Occipital lobe (tissue), 1 donor: ENCODE measurements at regions not wholly inside any gene's neighbourhood (a gene's known extent, or its start where the extent isn't known, plus 50 kb on each side); places are given as distances from the start of the nearest gene placed in this dataset.

ENCODE experiments used
- DNase-seq: peaks from one replicate; lab custom pipeline; 2025; lab: John Stamatoyannopoulos, UW

- no peak for DNase-seq
Observed at GRCh38 chr4:81951891-81952455, 421.8 kb downstream of the HNRNPD start.

DNA sequence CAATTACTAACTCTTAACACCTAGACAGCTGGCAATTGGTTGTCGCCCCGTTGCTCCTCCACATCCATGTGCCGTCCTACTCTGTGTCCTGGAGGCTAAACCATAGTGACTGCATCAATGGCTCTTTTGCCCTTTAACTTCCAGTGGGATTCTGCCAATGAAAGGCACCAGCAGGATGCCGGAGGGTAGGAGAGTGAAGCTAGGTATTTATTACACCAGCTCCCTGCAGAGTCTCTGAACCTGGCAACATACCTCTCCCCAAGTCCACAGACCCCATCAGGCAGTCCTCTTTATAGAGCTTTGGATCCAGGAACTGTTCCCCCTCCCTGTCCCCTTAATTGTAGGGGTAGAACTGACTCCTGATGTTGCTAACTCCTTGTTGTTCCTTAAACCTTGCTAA lies 426.8 kb downstream of the HNRNPD start:
- DNase-seq, result no peak

DNA sequence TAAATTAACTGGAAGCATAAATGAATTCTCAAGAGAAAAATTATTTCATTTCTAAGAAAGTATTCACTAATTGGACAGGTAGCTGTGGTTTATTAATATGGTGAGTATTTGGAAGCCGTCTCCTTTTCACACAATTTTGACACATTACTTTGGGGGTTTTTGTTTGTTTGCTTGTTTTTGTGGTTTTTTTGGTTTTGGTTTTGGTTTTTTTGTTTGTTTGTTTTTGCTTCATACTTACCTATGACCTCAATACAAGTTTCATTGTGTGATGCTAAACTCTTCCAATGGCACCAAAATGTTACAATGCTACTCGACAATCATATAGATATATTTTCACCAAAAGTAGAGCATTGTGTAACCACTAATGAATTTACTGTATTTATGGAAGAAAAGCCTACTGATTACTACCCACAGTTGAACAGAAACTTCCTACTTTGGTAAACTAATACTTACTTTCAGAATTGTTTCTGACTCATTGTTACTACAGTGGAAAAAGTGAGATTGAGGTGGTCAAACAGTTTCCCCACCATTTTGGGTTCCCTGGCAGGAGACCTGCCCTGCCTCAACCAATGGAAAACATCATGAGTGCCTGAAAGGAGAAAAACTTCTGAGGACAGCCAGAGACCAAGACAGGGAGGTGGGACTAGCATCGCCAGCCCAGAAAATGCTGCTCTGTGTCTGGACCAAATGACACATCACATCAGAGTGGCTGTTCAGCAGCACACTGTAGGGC lies 443.1 kb downstream of the HNRNPD start:
- DNase-seq, result no peak

GRCh38 chr4:81923140-81923539 lies 450.7 kb downstream of the HNRNPD start:
- no peak for DNase-seq

DNA sequence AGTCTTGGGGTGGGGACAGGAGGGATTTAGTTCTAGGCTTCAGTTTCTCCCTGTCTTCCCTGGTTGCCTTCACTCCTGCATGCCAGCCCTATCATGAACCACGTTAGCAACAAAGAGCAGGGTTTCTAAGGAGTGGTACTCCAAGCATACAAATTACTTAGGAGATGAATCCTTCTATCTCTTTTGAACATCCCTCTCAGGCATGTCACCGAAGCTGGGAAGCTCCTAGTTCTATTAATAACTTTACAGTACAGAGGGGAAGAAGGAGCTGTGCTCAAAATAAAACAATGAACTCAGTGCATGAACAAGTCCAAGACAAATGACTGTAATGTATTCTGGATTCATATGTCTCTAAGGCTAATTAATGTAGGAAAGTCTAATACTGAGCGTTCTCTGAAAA lies 450.6 kb upstream of the RASGEF1B start:
- DNase-seq, result no peak

DNA sequence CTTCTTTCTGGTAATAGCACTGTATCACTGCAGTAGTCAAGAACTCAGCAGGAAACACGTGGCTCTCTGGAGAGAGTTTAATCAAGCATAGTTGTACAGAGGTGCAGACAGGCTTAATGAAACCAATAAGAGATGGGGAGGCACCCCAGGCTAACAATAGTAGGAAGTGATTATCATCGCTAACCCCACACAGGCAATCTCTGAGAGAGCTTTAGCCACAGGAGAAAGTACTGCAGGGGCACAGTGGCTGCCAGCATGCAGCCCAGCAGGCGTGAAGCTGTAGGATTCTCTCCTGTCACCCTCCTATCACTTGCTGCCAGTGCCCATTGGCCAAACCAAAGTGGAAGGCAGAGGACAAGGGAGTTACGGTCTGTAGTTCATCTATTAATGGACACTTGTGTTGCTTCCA lies 450.0 kb upstream of the RASGEF1B start:
- DNase-seq, result no peak

GRCh38 chr4:81919810-81920209 lies 448.1 kb upstream of the RASGEF1B start:
- no peak for DNase-seq

- DNase-seq, result no peak
Observed at GRCh38 chr4:81919223-81919622, 447.5 kb upstream of the RASGEF1B start.

DNA sequence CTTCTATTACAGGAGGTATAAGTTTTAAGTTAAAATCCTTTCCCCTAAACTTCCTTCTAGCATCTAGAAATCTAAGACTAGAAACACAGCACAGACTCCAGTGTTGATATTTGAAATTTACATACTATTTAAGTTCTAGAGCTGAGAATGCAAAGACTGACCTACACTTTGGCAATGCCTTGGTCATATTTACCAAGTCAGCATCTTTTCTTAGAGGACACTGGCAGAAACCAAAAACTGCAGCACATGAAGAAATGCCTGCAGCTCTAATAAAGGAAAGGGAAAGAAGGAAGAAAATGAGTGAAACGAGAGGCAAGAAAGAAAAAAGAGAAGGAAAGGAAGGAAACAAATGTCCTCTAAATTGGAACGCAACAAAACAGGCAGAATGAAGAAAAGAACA lies 443.7 kb upstream of the RASGEF1B start:
- no peak for DNase-seq

- no peak for DNase-seq
Observed at GRCh38 chr4:81914623-81915022, 442.9 kb upstream of the RASGEF1B start.

DNA sequence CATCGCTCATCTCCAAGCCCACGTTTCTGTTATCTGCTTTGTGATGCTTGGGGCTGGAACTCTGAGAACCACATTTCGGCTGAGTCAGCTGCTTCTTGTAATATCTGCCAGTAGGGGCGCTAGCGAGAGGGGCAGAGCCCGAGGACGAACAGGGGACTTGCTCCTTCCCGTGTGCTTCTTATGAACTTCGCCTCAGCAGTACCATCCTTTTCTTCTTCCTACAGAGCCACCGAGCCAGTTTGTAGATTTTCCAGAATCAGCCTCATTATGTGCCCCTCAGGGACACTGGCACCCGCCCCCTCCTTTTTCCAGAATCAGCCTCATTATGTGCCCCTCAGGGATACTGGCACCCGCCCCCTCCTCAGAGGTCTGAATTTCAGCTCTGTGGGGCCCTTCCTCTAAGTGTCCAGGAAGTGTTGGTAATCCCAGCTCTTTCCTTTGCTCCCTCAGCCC lies 441.7 kb upstream of the RASGEF1B start:
- no peak for DNase-seq

DNA sequence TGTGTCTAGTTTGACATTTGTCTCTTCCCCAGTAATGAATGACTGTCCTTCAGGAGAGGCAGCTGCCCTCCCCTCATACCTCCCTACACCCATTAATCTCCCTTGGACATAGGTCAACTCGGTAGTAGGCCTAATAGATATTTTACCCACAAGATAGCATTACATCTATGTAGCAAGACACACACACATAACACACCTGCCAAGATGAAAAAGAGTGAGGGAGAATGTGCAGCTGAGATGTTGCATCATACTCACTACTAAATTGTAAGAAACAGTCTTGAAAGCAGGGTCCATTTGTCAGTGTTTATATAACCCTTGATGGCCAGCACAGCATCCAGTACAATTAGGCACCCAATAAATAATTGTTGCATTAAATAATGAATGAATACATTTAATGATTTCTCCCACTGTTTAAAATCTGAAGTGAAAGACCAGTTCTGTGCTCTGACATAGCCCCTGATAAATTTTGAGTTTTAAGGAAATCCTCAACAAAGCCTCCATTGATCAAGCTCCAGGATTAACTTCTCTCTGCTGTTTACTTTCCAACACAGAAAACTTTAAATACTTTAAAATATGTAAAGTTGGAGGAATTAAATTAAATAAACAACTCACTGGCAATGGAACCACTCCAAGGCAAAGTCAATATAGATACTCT lies 440.8 kb upstream of the RASGEF1B start:
- DNase-seq, result no peak

DNA sequence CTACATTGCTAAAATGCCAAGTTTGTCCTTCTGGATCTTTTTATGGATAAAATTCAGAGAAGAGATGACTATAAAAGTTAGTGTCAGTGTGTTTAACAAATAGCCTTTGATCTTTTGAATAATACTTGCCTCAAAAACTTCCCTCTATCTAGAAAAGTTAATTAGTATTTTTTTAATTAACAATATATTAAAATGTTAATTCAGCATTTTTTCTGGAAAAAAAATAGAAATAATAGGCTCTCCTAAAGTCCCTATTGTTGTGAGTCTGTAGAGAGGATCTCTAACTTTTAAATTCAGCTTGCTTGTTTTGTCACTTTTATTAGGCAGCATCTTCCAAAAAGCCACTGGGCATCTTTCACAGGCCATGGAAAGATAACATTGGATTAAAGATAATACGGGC lies 435.2 kb upstream of the RASGEF1B start:
- DNase-seq, result no peak

GRCh38 chr4:81905971-81906370 lies 434.3 kb upstream of the RASGEF1B start:
- DNase-seq, result no peak

DNA sequence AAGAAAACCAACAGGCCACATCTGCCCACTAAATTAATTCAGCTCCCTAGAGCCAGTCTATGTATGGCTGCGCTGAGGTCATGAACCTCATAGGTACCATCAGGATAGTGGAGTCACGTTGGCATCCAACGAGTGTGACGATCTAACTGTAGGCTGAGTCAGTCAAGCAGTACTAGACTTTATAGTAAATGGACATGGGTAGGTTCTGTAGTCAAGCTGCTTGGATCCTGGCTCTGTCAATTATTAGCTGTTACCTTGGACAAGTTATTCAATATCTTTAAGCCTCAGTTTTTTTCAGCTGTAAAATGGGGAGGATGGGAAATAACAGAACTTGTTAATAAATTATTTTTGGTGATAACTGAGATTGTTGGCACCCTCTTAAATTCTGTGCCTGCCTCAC lies 432.4 kb upstream of the RASGEF1B start:
- DNase-seq, result no peak

- no peak for DNase-seq
Observed at GRCh38 chr4:81903212-81903611, 431.5 kb upstream of the RASGEF1B start.

- no peak for DNase-seq
Observed at GRCh38 chr4:81898862-81899504, 427.3 kb upstream of the RASGEF1B start.

DNA sequence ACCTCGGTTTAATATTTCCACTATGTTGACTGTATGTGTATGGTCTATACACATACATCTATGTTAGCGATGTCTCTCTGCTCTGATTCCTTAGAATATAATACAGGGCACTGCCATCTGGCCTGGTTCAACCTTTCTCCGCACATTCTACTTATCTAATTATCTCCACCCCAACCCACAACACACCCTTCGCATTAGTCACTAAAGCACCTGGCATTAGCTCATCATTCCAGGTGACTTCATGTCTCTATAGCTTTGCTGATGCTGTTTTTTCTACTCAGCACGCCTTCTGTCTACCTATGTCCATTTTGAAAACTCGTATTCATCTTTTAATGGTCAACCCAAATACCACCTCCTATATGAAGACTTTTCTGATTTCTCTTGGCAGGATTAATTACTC lies 425.2 kb upstream of the RASGEF1B start:
- DNase-seq, result no peak

GRCh38 chr4:81891005-81891996 lies 419.6 kb upstream of the RASGEF1B start:
- DNase-seq, result no peak

DNA sequence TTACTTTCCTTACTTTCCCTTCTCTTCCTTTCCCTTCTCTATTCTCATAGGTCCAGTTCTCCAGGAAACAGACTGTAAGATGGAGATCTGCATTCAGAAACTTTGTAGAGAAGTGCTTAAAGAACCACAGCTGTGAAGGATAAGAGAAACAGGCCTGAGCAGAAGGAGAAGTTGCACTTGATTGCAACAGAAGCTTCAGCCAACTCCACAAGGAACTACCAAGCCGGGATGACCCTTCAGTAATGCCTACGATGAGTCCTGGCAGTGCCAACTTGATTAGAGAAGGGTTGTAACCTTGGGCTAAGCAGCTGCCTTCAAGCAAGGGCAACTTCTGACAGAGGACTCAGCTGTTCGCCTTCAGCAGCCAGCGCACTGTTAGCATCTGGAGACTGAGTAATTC lies 413.3 kb upstream of the RASGEF1B start:
- DNase-seq, result no peak
